Renal pelvis (tissue), 1 donor: ENCODE measurements at regions not wholly inside any gene's neighbourhood (a gene's known extent, or its start where the extent isn't known, plus 50 kb on each side); places are given as distances from the start of the nearest gene placed in this dataset.

Experiments used
- DNase-seq: peaks from one replicate; pipeline ENCODE4 v3.0.0-alpha.2; 2013

DNA sequence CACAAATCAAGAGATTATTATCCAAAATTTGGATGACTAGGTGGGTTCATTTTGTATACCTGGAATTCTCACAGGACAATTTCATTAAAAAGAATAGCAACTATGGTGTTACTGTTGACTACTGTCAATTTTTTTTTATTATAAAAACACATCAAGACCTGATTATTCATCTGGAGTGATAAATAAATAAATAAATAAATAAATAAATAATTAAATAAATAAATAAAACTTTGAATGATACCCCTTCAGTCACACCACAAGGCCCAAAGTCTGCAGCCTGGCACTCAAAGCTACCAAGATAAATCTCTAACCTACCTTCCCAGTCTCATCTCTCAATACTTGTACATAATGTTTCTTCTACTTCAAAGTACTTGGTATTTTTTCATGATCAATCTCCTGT lies 294.0 kb upstream of the KLHL29 start:
- no peak for DNase-seq

DNA sequence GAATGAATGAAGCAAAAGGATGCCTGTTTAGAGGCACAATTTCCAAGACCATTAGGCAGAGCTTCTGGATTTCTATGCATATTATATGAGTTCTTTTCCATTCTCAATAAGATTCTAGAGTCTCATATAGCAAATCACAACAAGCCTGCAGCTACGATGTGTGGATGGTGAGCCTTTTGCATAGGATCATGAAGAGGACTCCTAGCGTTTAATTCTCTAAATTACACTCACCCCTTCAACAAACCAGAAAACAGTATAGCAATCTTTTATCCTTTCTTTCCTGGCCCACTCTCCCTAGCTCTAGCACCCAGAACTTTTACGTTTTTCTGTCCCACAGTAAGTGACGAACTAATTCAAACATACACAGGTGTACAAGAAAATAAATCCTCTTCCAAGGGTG lies 293.1 kb upstream of the KLHL29 start:
- no peak for DNase-seq

DNA sequence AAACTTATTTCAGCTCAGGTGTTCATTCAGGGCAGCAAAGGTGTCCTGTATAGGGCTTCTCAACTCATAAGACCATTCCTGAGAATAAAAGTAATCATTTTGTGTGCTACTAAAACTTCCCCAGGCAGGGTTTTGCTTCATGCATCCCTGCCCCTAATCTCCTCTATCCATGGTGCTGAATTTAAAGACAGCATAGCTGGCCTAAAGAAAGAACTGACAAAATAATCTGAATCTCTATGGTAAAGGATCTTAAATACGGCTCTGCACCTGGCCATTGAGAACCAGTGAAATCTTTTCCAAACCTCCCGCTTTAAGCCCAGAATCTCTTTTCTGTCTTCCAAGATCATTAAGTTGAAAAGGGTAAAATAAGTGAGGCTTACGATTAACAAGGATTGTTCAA lies 292.1 kb upstream of the KLHL29 start:
- peak; percentile 71 for DNase-seq

DNA sequence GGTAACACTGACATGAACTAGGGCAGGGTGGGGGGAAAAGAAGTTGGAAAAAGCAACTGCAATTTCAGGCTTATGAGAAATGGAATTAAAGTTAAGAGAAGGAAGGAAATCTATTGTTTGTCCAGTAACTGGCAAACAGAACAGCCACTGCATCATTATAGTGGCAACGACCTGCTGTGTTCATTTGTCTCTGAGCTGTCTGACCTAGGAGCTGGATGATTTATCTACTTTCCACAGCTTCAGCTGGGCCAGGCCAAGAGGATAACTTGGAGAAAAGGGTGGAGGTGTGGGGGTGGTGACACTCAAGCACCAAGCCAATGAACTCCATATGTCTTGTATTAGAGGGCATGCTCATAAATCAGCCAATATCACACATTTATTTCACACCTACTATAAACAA lies 291.5 kb upstream of the KLHL29 start:
- DNase-seq = no peak

DNA sequence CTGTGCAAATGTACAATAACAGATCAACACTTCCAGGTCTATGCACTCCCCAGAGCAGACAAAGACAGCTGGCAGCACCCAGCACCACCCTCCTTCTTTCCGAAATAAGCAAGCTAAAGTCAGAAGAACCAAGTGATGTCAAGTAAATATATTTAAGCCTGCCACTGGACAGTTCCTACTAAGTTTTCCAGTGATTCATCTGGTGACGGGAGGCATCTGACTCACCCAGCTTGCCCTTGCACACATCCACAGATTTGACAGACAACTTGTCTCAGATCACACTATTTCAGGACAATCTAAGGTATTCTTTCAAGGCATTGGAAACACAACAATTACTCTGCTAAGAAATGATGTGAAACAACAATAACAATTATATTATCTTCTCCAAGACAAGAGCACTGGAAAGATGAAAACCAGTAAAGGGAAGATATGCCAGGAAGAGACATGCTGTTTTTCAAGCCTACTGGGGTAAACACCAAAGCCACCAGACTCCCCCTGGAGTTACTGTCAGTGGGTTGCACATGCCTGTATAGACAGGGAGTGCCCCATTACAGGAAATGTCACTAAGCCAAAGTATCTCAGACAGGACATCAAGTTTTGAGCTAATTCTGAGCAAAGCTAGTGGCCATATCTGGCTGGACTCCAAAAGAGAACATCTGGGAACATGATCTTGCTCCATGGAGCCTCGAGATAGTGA lies 287.9 kb upstream of the KLHL29 start:
- no peak for DNase-seq

DNA sequence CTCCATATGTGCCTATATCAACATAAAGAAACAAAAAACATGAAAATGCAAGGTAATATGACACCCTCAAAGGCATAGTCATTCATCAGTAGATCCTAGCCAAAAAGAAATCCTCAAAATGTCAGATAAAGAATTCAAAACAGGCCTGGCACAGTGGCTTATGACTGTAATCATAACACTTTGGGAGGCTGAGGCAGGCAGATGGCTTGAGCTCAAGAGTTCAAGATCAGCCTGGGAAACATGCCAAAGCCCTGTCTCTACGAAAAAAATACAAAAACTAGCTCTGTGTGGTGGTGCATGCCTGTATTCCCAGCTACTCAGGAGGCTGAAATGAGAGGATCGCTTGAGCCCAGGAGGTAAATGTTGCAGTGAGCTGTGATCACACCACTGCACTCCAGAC lies 284.6 kb upstream of the KLHL29 start:
- no peak for DNase-seq

DNA sequence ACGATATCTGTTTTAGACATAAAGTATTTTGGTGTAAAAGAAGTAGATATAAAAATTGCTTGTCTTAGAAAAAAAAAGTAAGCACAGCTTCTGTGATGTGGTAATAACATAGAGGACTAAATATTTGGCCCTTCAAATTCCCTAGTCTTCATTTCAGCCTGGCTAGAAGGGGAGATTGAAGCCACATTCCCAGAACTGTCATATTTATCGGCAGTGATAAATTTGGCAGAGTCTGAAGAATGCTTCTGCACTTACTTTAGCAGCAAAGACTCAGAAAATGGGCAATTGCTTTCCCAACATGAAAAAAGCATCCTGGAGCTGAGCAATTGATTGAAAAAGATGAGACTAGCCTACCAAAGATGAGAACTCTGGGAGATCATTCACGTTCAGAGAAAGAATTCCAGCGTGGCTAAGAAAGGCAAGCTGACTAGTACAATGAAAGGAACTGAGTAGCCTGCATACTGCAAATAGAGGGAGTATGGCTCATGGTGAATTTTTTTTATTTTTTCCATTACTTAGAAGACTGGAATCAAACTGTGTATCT lies 278.7 kb upstream of the KLHL29 start:
- DNase-seq = no peak

DNA sequence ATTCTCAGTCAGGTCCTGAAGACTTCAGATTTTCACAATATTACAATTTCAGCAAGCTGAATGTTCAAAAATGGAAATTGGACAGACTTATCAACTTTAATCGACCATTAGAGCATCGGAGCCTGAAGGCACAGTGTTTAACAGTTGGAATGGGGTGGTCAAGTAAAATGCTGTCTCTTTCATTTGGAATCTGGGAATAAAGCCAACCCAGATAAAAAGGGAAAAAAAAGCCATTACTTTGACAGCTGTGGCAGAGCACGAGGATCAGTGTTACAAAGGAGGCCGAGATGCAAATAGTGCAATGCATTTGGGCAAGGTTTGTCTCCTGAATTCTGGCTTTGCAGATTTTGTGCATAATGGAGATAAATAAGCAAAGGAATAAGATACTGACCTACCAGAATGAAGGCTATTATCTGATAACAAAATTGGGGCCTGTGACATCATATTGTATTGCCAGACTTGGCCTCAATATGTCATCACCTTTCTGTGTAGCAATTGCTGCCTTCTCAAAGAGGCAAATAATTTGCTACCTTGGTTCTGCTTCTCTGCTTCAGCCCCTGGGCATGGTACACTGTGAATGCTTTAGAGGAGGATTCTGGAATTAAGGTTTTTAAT lies 277.5 kb upstream of the KLHL29 start:
- no peak for DNase-seq

DNA sequence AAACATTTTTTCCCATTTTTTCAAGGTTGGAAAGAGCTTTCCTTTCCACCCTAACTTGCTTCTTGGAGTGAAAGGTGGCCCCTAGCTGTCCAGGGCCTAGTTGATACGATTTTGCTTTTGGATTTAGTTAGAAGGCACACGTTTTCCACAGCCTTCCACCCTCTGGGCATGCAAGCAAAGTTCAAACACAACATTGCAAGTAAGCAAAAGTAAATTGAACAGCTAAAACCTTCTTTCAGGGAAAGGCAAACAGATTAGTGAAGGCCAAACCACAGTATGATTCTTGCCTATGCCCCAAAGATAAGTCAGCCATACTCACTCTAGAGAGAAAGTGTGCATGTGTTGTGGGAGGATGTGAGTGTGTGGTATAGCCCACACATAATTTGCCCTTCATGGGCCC lies 273.7 kb upstream of the KLHL29 start:
- DNase-seq = no peak

DNA sequence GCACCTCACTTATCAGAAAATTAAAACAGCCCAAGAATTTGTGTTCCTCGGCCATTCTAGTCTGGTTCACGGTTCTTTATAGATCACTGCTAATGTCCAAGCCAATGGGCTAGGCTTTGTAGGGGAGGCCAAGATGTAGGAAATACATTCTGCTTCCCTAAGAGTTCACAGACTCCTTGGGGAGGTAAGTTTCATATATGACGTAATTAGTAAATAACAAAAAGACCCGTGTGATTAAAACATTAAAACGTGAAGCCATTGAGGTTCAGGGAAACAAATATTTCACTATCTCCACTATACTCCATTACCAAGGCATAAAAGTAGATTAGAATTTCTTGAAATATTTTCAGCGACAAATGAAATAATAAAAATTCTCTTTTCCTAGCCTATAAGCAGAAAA lies 272.5 kb upstream of the KLHL29 start:
- DNase-seq = no peak

DNA sequence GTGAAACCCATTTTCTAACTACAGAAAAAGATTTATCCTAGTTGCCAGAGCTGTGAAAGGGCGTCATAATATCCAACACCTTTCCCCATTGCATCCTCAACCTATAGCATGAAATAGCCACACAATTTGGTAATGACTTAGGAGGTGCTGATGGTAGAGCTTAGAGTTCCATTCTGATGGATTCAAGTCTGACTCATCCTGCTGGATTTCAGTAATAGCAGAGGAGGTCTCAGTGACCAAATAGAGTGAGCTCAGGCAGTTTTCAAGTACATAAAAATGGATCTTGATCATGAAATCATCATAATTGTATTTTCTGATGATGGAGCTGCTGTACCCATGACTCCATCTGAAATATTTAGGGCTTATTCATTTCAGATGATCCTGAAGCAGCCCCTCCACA lies 270.7 kb upstream of the KLHL29 start:
- no peak for DNase-seq

DNA sequence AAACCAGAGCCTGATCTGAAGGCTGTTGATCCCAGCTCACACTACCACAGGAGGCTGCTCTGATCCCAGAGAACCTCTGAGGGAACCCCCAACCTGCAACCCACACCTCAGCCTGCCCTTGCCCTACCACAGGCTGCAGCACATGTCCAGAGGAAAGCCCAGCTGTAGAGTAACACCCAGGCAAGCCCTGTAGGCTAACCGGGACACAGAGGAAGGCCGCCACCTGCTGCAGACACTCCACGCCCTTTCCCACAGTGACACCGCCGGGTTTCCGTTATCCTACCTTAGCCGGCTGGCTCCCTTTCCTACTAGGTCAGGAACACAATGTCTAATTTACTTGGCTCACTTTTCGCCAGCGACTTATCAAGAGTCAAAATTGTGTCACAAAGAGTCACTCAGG lies 266.7 kb upstream of the KLHL29 start:
- DNase-seq = no peak

DNA sequence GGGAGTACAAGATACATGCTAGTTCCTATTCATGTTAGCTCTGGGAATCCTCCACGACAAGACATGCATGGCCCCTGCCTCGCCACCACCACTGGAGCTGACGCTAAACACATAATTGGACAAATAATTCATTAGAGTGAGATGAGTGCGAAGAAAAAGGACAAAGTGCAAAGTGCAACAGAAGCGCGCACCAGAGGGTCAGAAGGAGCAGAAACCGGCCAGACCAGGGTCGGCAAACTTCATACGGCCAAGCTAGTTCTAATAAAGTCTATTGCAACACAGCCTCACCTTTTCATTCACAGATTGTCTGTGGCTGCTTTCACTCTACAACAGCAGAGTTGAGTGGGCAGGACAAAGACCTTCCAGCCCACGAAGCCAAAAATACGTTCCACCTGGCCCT lies 266.1 kb upstream of the KLHL29 start:
- DNase-seq = no peak

DNA sequence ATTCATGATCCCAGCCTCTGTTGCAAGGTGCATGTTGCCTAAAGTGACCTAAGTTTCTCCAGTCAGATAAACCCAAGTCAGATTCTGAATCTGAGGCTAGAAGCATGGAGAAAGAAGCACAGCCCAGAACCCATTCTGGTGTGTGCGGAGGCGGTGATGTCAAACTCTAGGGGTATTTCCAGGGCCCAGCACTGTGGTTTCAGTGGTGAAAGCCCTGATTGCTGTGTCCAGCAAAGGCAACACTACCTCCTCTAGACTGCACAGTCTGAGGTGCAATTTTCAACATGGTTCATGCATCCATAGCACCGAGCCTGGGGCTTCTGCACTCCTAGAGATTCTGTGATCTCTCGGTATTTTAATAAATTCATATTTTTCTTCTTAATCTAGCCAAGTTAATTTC lies 264.8 kb upstream of the KLHL29 start:
- DNase-seq = no peak

DNA sequence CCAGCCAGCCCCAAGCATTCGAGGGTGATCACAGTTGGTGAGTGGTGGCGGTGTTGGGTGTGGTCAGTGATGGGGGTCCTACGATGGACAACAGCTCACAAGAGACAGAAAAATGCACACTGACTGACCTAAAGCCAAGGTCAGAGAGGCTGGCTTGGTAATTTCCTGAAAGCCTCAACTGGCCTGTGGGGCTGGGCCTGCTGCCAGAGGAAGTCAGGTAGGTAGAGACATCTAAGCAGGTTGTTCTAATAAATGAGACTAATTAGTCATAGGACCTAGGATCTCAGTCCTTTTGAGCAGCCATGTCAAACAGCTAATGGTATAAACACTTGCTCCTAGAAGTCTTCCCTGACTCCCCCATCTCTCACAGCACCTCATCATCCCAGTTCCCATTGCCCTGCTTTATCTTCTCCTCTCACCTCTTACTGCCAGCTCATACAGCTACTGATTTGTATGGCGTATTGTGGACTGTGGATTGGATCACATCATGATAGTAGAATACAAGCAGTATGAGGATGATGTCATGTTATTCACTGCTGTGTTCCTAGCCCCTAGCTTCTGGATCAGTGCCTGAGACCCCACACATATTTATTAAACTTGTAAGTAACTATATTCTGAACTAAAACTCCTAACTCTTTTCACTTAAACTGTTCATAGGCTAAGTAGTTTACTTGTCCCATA lies 262.9 kb upstream of the KLHL29 start:
- DNase-seq = no peak

DNA sequence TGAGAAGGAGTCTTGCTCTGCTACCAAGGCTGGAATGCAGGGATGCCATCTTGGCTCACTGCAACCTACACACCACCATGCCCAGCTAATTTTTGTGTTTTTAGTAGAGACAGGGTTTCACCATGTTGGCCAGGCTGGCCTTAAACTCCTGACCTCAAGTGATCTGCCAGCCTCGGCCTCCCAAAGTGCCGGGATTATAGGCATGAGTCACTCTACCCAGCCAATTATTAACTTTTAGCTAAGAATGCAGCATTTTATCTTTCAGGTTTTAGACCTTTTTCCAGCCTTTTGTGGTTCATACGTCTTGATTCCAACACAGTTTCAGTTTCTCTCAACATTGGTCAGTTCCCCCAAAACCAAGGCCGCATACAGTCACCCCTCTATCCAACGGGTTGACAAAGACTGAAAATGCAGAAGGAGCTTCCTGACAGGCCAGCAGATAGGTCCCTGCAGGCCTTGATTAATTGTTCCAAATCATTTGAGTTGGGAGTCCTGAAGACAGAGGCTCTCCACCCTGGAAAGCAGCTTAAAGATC lies 262.2 kb upstream of the KLHL29 start:
- no peak for DNase-seq

DNA sequence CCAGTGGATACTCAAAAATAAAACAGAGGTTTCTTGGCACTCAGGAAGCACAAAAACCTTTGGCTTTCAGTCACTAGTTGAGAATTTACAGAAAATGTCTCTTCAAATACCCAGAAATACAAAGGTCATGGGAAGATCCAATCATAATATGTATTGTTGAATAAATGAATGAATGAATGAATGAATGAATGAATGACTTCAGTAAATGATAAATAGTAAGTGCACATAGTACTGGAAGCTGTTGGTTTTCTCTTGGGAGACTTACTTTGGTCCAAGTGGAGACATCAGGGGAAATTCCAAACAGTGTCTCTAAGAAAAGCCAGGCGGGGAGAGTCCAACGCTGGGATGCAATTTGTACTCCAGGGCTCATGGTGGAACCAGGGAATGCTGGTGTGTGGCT lies 261.3 kb upstream of the KLHL29 start:
- DNase-seq = no peak

DNA sequence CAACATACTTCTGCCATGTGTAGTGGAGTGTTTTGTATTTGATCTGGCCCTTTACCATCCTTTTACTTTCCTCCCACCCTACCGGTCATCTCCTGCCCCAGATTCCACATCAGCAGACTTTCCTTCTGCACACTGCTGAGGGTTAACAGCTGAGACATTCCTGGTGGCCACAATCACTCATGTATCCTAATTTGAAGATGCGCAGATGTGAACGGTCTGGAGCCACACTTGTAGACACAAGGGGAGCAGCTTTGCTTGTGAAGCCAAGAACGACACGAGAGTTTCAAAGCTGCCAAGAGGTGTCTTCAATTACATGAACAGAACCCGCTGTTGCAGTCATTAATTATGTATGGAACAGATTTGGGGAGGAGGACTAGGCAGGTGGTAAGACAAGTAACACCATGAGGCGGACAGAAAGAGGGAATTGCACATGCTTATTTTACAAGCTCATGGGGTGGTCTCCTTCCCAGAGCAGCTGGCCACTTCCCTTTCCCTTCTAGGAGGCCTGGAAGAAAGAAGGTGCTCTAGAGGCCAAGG lies 260.7 kb upstream of the KLHL29 start:
- no peak for DNase-seq

DNA sequence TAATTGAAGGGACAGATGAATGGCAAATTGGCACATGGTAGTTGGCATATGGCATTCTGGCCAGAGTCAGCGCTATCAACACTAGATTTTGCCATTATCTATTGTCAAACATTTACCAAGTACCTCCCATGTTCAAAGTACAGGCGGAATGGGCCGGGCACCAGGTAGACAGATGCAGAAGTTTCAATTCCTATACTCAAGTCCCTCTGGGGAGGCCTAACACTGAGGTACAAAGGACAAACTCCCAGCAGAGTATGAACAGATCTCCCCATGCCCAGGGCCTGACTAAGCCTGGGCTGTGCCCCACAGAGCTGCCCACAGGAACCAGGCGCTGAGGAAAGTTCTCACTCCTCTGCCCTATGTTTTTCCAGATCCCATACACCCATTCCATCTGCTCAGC lies 257.5 kb upstream of the KLHL29 start:
- DNase-seq = no peak

DNA sequence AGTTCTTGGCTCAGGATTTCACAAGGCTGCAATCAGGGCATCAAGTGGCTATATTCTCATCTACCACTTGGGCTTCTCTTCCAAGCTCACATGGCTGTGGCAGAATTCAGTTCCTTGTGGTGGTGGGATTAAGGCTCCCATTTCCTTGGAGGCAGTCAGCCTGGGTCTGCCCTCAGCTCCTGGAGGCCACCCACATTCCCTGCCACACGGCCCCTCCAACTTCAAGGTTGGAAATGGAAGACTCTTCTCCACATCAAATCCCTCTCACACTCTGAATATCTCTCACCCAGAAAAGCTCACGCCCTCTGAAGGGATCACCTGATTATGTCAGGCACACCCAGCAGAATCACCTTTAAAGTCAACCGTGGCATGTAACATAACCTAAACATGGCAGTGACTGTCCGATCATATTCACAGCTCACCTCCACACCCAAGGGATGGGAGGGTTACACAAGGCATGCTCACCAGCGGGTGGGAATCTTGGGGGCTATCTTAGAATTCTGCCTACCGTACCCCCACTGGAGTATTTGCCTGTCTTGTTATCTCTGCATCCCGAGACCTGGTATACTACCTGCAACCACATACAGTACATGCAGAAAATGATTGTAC lies 256.2 kb upstream of the KLHL29 start:
- no peak for DNase-seq

DNA sequence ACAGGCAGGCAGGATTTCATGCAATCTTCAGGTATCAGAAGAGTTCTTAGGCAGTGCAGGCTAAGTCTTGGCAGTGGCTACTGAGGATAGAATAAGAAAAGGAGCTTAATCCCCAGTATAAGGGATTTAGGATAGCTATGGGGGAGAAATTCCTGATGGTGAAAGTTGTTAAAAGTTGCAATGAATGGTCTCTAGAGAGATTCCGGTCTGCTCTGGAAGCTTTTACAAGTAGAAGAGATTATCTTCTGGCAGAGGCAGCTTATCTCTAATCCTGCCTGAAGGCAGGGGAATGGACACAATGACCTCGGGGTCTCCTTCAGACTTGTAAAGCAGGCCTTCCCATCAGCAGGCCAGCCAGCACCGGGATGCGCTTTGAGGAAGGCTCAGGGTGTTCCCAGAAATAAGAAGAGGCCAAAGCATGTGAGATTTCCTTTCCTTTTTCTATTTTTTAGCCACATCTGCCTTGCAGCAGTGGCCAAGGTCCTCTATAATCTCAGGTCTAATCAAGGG lies 253.9 kb upstream of the KLHL29 start:
- no peak for DNase-seq

DNA sequence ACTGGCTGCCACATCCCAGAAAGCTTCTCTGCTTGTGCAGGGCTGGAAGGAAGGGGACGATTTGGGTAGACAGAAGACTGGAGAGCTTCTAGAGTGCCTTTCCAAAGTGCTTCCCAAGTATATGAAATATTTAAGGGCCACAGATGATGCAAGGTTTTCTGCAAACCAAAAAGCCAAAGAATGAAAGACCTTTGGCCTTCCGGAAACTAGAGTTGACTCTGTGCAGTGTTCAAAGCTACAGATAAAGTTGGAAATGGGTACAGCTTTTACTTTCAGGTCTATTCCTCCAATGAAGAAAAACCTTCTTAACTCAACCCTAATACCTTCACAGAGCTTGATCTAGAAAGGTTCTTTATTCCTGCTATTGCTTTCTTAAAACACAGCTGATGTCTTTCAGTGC lies 253.0 kb upstream of the KLHL29 start:
- no peak for DNase-seq
